HepG2 (cell line): ENCODE measurements at regions not wholly inside any gene's neighbourhood (a gene's known extent, or its start where the extent isn't known, plus 50 kb on each side); places are given as distances from the start of the nearest gene placed in this dataset.

Experiments used
- CEBPZ ChIP-seq: IDR thresholded peaks from 2 replicates; pipeline ENCODE4 v1.6.1; 2012; ENCODE audit warnings: low read length, improper control_type of control experiment
- HNRNPK ChIP-seq: fragments of 200-400 bp; formaldehyde crosslinking; IDR thresholded peaks from 2 replicates; pipeline ENCODE4 v1.6.1; 2018; ENCODE audit warnings: low read length, low read depth, moderate library complexity, mild to moderate bottlenecking; ENCODE audit not compliant: poor library complexity, severe bottlenecking
- MAFG ChIP-seq: sonication (generic); formaldehyde crosslinking; IDR thresholded peaks from 2 replicates; pipeline ENCODE4 v1.5.1; 2020; ENCODE audit warnings: mild to moderate bottlenecking, missing genetic modification reagents
- NFE2L1 ChIP-seq: sonication (generic); formaldehyde crosslinking; IDR thresholded peaks from 2 replicates; pipeline ENCODE4 v1.4.0; 2020; ENCODE audit warnings: missing genetic modification reagents, mild to moderate bottlenecking, borderline replicate concordance
- POGK ChIP-seq: sonication (generic); formaldehyde crosslinking; conservative IDR thresholded peaks from 2 replicates; pipeline ENCODE4 v1.8.0; 2022; ENCODE audit warnings: mild to moderate bottlenecking, moderate library complexity, missing genetic modification reagents
- ZBTB34 ChIP-seq: sonication (generic); formaldehyde crosslinking; IDR thresholded peaks from 2 replicates; pipeline ENCODE4 v1.8.0; 2022; ENCODE audit warnings: mild to moderate bottlenecking, missing genetic modification reagents
- ZNF619 ChIP-seq: sonication (generic); formaldehyde crosslinking; IDR thresholded peaks from 2 replicates; pipeline ENCODE4 v1.4.0; 2020; ENCODE audit warnings: mild to moderate bottlenecking, missing genetic modification reagents
- ZSCAN31 ChIP-seq: sonication (generic); formaldehyde crosslinking; IDR thresholded peaks from 2 replicates; pipeline ENCODE4 v1.5.0; 2020; ENCODE audit warnings: low read depth, mild to moderate bottlenecking, missing genetic modification reagents

GRCh38 chr14:94876306-94876705 is 106.4 kb upstream of the GSC start (continued):
- TF ChIP-seq HNRNPK (no peak), CEBPZ (no peak), MAFG (CRISPR knock-in tag) (no peak), ZSCAN31 (CRISPR knock-in tag) (no peak), POGK (CRISPR knock-in tag) (no peak), NFE2L1 (no peak), ZNF619 (CRISPR knock-in tag) (no peak), ZBTB34 (no peak)
- TF ChIP-seq, all 625 proteins: peak for 0
